Transverse colon (tissue), 4 donors: ENCODE measurements at regions not wholly inside any gene's neighbourhood (a gene's known extent, or its start where the extent isn't known, plus 50 kb on each side); places are given as distances from the start of the nearest gene placed in this dataset.

ENCODE experiments used
- DNase-seq: peaks from one replicate; pipeline ENCODE4 v3.0.0-alpha.2; 2019
- H3K27ac ChIP-seq, 4 donors: fragments of 200-600 bp; sonication (generic); 2 replicates each; pipeline ENCODE4 v1.5.1; 2016 to 2018; ENCODE audit warnings: inconsistent platforms in 4 of 4
- H3K27me3 ChIP-seq: fragments of 200-600 bp; sonication (generic); 2 replicates; pipeline ENCODE4 v1.5.1; 2017; ENCODE audit warnings: inconsistent platforms
- H3K36me3 ChIP-seq, 4 donors: fragments of 200-600 bp; sonication (generic); 2 replicates each; pipeline ENCODE4 v1.5.1; 2017 to 2019; ENCODE audit warnings: inconsistent platforms in 4 of 4
- H3K4me1 ChIP-seq, 4 donors: fragments of 200-600 bp; sonication (generic); 2 replicates each; pipeline ENCODE4 v1.5.1; 2017 to 2020; ENCODE audit warnings: inconsistent platforms in 4 of 4
- H3K4me3 ChIP-seq, 4 donors: fragments of 200-600 bp; sonication (generic); 1 replicate in 1 of 4; 2 replicates in 3 of 4; pipeline versions ENCODE4 v1.5.1 to v1.6.1; 2017 to 2019; ENCODE audit warnings: inconsistent platforms in 4 of 4
- H3K9me3 ChIP-seq, 2 donors: fragments of 200-600 bp; sonication (generic); 2 replicates each; pipeline ENCODE4 v1.5.1; 2017 to 2019; ENCODE audit warnings: inconsistent platforms in 2 of 2
- EP300 ChIP-seq: sonication (generic); formaldehyde crosslinking; IDR thresholded peaks from one replicate; pipeline ENCODE4 v1.6.1; 2017; ENCODE audit warnings: antibody characterized with exemption, low read depth
- POLR2A ChIP-seq: fragments of 450-650 bp; IDR thresholded peaks from one replicate; pipeline ENCODE4 v1.6.1; 2016; ENCODE audit warnings: antibody characterized with exemption, mild to moderate bottlenecking, moderate library complexity
- POLR2AphosphoS5 ChIP-seq, 3 donors: sonication (generic); formaldehyde crosslinking; IDR thresholded peaks; one replicate each; pipeline ENCODE4 v1.6.1; 2016; ENCODE audit warnings: antibody characterized with exemption in 3 of 3
- WGBS, 2 donors: methylation state at CpG; one replicate each; pipeline ENCODE4 v1.1.5; 2018; ENCODE audit warnings: low coverage in 1 of 2; 5-methylcytosine and 5-hydroxymethylcytosine counted together
- in situ Hi-C, 4 donors: fragments of 200-750 bp; cut with MboI; loops; one replicate each; pipeline versions ENCODE4 v1.15.0 to v1.15.1; 2017; ENCODE audit warnings: low sequenced_read_pairs in 3 of 4, low pct_ligation_motif_present in 1 of 4, low pct_unique_long_range_greater_than_20kb in 1 of 4
- intact Hi-C: fragments of 100-400 bp; cut with DNase I; formaldehyde crosslinking; loops from one replicate; pipeline ENCODE4 v1.15.1; 2023; ENCODE audit warnings: low total_unique reads
- TF ChIP-seq, protein P1 (sequence below), 5 experiments: fragments of 200-600 bp in 3 of 5; fragments of 450-650 bp in 2 of 5; sonication (generic) in 3 of 5; IDR thresholded peaks; 1 replicate in 2 of 5; 2 replicates in 3 of 5; pipeline ENCODE4 v1.5.1; 2016 to 2017; ENCODE audit warnings: antibody characterized with exemption in 5 of 5, inconsistent platforms in 3 of 5, mild to moderate bottlenecking in 2 of 5, moderate library complexity in 1 of 5

DNA sequence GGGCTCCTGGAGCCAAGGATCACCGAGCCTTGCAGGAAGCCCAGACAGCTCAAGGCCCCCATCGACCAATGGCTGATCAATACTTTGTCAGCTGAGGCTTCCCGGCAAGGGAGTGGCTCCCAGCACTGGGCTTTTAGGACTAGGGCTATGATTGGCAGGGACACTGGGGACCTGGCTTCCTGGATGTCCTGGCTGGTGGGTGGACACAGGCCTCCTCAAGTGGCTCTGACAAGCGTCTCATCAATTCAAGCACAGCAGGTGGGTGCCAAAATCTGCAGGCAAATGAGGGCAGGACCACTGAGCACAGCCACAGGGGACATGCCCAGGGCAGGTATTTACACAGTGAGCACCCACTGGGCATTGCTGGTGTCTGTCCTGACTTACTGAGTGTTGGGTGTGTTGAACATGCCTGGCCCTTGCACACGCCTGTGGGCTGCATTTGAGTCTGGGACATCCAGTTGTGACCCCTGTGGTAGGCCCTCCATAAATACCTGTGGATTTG lies 420.1 kb upstream of the SULF2 start:
- Histone ChIP-seq H3K9me3 (no peaks in the 10 kb centered on the region), H3K27me3 (no peaks in the 10 kb centered on the region), H3K4me1 (no peaks in the 10 kb centered on the region), H3K27ac (no peak overlapping the region), H3K36me3 (no peaks in the 10 kb centered on the region), H3K4me3 (no peak overlapping the region)
- TF ChIP-seq POLR2AphosphoS5 (IDR thresholded peaks at IDR 0.05) (no peak), EP300 (no peak), POLR2A (no peak)
- TF ChIP-seq, protein P1, sequence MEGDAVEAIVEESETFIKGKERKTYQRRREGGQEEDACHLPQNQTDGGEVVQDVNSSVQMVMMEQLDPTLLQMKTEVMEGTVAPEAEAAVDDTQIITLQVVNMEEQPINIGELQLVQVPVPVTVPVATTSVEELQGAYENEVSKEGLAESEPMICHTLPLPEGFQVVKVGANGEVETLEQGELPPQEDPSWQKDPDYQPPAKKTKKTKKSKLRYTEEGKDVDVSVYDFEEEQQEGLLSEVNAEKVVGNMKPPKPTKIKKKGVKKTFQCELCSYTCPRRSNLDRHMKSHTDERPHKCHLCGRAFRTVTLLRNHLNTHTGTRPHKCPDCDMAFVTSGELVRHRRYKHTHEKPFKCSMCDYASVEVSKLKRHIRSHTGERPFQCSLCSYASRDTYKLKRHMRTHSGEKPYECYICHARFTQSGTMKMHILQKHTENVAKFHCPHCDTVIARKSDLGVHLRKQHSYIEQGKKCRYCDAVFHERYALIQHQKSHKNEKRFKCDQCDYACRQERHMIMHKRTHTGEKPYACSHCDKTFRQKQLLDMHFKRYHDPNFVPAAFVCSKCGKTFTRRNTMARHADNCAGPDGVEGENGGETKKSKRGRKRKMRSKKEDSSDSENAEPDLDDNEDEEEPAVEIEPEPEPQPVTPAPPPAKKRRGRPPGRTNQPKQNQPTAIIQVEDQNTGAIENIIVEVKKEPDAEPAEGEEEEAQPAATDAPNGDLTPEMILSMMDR (IDR thresholded peaks at IDR 0.05): no peak
- in situ Hi-C loops: no loop called here
- DNase-seq: no peak
- intact Hi-C loops: no loop called here
- 80% methylated on average over 5 of the region's 5 CpGs; no CpG with 5 or more reads in 1 of the 2 donors for WGBS, 2 donors

DNA sequence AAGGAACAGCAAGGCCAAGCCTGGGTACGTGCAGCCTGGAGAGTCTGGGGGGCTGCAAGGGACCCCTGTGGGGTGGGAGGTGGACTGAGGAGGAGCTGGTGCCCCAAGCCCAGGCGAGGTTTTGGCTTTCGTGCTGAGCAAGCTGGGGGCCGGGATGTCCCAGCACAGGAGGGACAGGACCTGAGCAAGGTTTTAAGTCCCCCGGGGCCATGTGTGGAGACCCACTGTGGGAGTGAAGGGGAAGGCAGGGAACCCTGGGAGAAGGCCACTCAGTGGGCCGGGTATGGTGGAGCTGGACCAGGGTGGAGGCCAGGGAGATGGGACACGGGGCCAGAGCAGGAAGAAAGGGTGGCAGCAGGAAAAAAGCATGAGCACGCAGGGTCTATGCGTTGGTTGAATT lies 419.2 kb upstream of the SULF2 start:
- H3K4me1 ChIP-seq: no peaks in the 10 kb centered on the region
- intact Hi-C loops (no loop called here), in situ Hi-C loops (no loop called here)
- H3K4me3 ChIP-seq: no peak overlapping the region
- no peak overlapping the region for H3K27ac ChIP-seq
- TF ChIP-seq POLR2AphosphoS5 (IDR thresholded peaks at IDR 0.05) (no peak), POLR2A (no peak), EP300 (no peak)
- TF ChIP-seq, protein P1 (IDR thresholded peaks at IDR 0.05): no peak
- DNase-seq: no peak
- 88 to 100% methylated on average over 1 to 9 of the region's 9 CpGs for WGBS, 2 donors
- no peaks in the 10 kb centered on the region for H3K9me3 ChIP-seq
- H3K36me3 ChIP-seq: no peaks in the 10 kb centered on the region
- no peaks in the 10 kb centered on the region for H3K27me3 ChIP-seq

DNA sequence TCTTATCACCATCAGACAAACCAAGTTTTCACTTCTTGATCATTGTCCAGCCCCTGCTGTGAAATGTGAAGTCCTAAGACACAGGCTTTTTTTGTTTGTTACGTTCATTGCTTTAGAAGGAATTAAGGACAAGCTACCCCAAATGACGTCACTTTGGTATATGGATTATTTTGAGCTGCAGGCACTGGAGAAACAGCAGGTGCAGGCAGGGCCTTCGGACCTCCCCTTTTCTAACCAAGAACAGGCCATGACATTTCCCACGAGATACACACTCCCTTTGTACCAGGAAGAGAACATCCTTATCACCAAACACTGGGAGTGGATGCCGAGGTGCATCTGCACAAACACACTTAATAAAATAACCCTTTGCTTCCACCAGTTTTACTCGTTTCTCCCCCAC lies 418.0 kb upstream of the SULF2 start:
- Histone ChIP-seq H3K9me3 (no peaks in the 10 kb centered on the region), H3K4me1 (no peaks in the 10 kb centered on the region), H3K4me3 (no peak overlapping the region), H3K36me3 (no peaks in the 10 kb centered on the region), H3K27ac (no peak overlapping the region), H3K27me3 (no peaks in the 10 kb centered on the region)
- no peak for TF ChIP-seq POLR2AphosphoS5 (IDR thresholded peaks at IDR 0.05)
- TF ChIP-seq EP300: no peak
- no peak for TF ChIP-seq POLR2A
- TF ChIP-seq, protein P1 (IDR thresholded peaks at IDR 0.05): no peak
- 24 to 49% methylated on average over 5 to 6 of the region's 6 CpGs for WGBS, 2 donors
- intact Hi-C loops: no loop called here
- no peak for DNase-seq
- in situ Hi-C loops: no loop called here

DNA sequence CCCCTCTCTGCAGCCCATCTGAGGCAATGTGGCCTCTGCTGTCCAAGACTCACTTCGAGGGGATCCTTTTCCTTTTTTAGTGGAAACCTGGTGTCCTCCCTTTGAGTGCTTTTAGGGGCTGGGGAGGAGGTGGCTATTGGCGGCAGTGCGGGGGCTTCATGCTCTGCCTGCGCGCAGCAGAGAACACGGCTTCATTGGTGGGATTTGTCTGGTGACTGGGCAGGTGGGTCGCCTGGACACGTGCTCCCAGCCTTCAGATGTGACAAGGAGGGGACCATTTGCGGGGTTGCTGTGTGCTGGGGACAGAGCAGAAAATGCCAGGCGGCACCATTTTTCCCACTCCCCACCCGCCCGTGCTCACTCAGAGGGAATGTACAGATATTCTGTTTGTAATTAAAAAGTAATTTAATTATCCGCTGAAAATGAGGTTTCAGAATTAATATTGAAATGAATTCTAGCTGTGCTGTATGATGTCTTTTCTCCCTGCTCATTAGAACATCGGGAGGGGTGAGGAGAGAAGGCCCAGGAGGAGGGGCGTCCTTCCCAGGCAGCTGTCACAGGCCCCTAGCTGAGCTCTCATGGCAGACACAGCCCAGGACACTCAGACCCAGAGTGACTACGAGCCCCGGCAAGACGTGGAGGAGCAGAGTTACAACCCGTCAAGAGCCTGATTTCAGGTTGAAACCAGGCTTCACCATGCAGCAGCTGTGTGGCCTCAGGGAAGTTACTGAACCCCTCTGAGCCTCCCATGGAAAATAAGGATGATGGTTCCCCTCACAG lies 417.2 kb upstream of the SULF2 start:
- in situ Hi-C loops (no loop called here), intact Hi-C loops (no loop called here)
- Histone ChIP-seq H3K4me3 (no peak overlapping the region), H3K27ac (no peak overlapping the region), H3K36me3 (no peaks in the 10 kb centered on the region), H3K9me3 (no peaks in the 10 kb centered on the region), H3K27me3 (no peaks in the 10 kb centered on the region), H3K4me1 (no peaks in the 10 kb centered on the region)
- no peak for DNase-seq
- WGBS, 2 donors: 88% methylated on average over 19 of the region's 19 CpGs; no CpG with 5 or more reads in 1 of the 2 donors
- TF ChIP-seq POLR2AphosphoS5 (IDR thresholded peaks at IDR 0.05) (no peak), POLR2A (no peak), EP300 (no peak)
- TF ChIP-seq, protein P1 (IDR thresholded peaks at IDR 0.05): no peak
